Adrenal gland (tissue), 5 donors: ENCODE measurements at regions not wholly inside any gene's neighbourhood (a gene's known extent, or its start where the extent isn't known, plus 50 kb on each side); places are given as distances from the start of the nearest gene placed in this dataset.

ENCODE experiments used
- POLR2A ChIP-seq, 2 donors: fragments of 450-650 bp; IDR thresholded peaks; one replicate each; pipeline ENCODE4 v1.6.1; 2017; ENCODE audit warnings: antibody characterized with exemption in 2 of 2, mild to moderate bottlenecking in 2 of 2, moderate library complexity in 1 of 2
- TF ChIP-seq, protein P1 (sequence below), 6 experiments: fragments of 450-650 bp in 4 of 6; fragments of 200-600 bp in 2 of 6; sonication (generic) in 1 of 6; IDR thresholded peaks; 1 replicate in 5 of 6; 2 replicates in 1 of 6; pipeline versions ENCODE4 v1.5.1 to v1.8.0; 2016 to 2021; ENCODE audit warnings: antibody characterized with exemption in 6 of 6, mild to moderate bottlenecking in 2 of 6, moderate library complexity in 1 of 6
- donor health status: DM: no; HTN: no; CAD: no.

DNA sequence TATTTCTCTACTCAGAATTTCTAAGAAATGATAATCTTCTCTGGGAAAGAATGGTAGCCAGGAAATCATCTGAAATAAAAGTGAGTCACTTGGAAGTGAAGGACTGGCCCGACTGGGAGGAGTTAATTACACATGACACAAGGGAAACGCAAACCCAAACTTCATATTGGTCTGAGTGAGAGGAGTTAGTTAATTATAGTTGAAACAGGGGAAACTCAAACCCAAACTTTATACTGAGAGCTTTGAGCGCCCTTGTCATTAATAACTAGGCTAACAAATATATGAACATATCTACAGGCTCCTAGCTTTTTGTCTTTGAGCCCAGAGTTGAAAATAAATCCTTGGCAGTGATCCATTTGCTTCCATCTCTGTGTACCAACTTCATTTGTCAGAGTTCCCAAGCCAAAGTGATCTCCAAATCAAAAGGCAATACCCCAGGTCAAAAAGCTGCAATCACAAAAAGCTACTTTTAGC, 187.8 kb upstream of the COL3A1 start:
- TF ChIP-seq, protein P1, sequence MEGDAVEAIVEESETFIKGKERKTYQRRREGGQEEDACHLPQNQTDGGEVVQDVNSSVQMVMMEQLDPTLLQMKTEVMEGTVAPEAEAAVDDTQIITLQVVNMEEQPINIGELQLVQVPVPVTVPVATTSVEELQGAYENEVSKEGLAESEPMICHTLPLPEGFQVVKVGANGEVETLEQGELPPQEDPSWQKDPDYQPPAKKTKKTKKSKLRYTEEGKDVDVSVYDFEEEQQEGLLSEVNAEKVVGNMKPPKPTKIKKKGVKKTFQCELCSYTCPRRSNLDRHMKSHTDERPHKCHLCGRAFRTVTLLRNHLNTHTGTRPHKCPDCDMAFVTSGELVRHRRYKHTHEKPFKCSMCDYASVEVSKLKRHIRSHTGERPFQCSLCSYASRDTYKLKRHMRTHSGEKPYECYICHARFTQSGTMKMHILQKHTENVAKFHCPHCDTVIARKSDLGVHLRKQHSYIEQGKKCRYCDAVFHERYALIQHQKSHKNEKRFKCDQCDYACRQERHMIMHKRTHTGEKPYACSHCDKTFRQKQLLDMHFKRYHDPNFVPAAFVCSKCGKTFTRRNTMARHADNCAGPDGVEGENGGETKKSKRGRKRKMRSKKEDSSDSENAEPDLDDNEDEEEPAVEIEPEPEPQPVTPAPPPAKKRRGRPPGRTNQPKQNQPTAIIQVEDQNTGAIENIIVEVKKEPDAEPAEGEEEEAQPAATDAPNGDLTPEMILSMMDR (IDR thresholded peaks at IDR 0.05) = no peak
- TF ChIP-seq POLR2A (IDR thresholded peaks at IDR 0.05) = no peak
